ENCODE measurements at regions not wholly inside any gene's neighbourhood (a gene's known extent, or its start where the extent isn't known, plus 50 kb on each side); places are given as distances from the start of the nearest gene placed in this dataset.

DNA sequence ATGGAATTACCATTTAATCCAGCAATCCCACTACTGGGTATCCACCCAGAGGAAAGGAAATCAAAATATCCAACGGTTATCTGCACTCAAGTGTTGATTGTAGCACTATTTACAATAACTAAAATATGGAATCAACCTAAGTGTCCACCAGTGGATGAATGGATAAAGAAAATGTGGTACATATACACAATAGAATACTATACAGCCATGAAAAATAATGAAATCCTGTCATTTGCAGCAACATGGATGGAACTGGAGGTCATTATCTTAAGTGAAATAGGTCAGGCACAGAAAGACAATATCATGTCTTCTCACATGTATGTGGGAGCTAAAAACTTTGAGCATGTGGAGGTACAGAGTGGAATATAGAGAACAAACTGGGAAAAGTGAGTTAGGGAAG is 92.9 kb upstream of the ARHGEF7 start:
- intact Hi-C loops (cut with DNase I) = no loop called here
- Histone ChIP-seq H3K27ac (replicated peaks in 1 of 4) (no peak overlapping the region), H3K4me3 (no peak overlapping the region), H3K9me3 (peaks cover 0 to 27% (median 25%) of the 10 kb centered on the region in 4 donors), H3K36me3 (no peaks in the 10 kb centered on the region), H3K27me3 (peaks cover 0 to 7% (median 0%) of the 10 kb centered on the region in 4 donors), H3K4me1 (no peaks in the 10 kb centered on the region)
- 90% methylated on average over 1 of the region's 1 CpG for WGBS
- no peak for DNase-seq (ENCODE audit: extremely low spot score)
- TF ChIP-seq POLR2AphosphoS5 (IDR thresholded peaks at IDR 0.05) = no peak
- TF ChIP-seq EP300 (IDR thresholded peaks at IDR 0.05) = no peak
- TF ChIP-seq, protein P1, sequence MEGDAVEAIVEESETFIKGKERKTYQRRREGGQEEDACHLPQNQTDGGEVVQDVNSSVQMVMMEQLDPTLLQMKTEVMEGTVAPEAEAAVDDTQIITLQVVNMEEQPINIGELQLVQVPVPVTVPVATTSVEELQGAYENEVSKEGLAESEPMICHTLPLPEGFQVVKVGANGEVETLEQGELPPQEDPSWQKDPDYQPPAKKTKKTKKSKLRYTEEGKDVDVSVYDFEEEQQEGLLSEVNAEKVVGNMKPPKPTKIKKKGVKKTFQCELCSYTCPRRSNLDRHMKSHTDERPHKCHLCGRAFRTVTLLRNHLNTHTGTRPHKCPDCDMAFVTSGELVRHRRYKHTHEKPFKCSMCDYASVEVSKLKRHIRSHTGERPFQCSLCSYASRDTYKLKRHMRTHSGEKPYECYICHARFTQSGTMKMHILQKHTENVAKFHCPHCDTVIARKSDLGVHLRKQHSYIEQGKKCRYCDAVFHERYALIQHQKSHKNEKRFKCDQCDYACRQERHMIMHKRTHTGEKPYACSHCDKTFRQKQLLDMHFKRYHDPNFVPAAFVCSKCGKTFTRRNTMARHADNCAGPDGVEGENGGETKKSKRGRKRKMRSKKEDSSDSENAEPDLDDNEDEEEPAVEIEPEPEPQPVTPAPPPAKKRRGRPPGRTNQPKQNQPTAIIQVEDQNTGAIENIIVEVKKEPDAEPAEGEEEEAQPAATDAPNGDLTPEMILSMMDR (IDR thresholded peaks at IDR 0.05) = no peak
- no peak for TF ChIP-seq POLR2A (IDR thresholded peaks at IDR 0.05; ENCODE audit: low read depth)

DNA sequence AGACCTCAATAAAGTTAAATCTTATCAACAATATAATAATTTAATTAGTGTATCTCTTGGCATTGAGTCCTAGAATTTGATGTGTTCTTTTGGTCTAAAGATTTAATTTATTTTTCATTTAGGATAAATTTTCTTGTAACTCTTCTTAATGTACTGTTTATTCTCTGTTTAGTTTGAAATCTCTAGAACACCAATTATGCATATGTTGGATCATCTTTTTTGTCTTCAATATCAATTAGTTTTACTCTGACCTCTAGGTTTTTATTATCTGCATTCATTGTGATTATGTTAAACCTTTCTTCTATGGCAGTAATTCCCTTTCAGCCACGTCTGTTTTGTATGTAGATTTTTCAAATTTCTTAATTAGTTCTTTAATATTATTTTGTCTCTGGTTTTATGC is 93.8 kb upstream of the ARHGEF7 start:
- peaks cover 0 to 27% (median 25%) of the 10 kb centered on the region in 4 donors for H3K9me3 ChIP-seq
- WGBS = 84% methylated on average over 1 of the region's 1 CpG
- H3K4me3 ChIP-seq = no peak overlapping the region
- TF ChIP-seq, protein P1 (IDR thresholded peaks at IDR 0.05) = no peak
- TF ChIP-seq POLR2A (IDR thresholded peaks at IDR 0.05; ENCODE audit: low read depth) (no peak), POLR2AphosphoS5 (IDR thresholded peaks at IDR 0.05) (no peak), EP300 (IDR thresholded peaks at IDR 0.05) (no peak)
- peaks cover 0 to 7% (median 0%) of the 10 kb centered on the region in 4 donors for H3K27me3 ChIP-seq
- intact Hi-C loops (cut with DNase I) = no loop called here
- no peak for DNase-seq (ENCODE audit: extremely low spot score)
- no peaks in the 10 kb centered on the region for H3K36me3 ChIP-seq
- no peaks in the 10 kb centered on the region for H3K4me1 ChIP-seq
- no peak overlapping the region for H3K27ac ChIP-seq (replicated peaks in 1 of 4)

DNA sequence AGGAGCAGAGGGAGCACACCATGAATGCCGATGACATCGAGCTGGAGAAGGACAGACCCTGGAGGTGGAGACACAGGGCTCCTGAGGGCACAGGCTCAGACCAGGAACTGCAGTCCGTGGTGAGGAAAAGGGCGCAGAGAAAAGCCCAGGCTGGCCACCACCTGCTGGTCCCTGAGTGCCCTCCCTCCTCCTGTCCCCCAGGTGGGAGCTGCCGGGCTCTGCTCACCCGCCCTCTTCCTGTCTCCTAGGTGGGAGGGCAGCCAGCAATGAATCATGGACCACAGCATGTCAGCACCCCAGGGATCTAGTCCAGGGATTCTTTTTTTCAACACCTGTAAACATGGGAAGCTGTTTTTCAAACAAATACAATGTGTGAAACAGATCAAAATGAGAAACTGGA is 94.6 kb upstream of the ARHGEF7 start:
- DNase-seq (ENCODE audit: extremely low spot score) = no peak
- H3K4me3 ChIP-seq = no peak overlapping the region
- intact Hi-C loops (cut with DNase I) = no loop called here
- H3K9me3 ChIP-seq = peaks cover 0 to 27% (median 25%) of the 10 kb centered on the region in 4 donors
- TF ChIP-seq POLR2AphosphoS5 (IDR thresholded peaks at IDR 0.05) (no peak), POLR2A (IDR thresholded peaks at IDR 0.05; ENCODE audit: low read depth) (no peak), EP300 (IDR thresholded peaks at IDR 0.05) (no peak)
- TF ChIP-seq, protein P1 (IDR thresholded peaks at IDR 0.05) = no peak
- H3K27me3 ChIP-seq = peaks cover 0 to 7% (median 0%) of the 10 kb centered on the region in 4 donors
- H3K4me1 ChIP-seq = no peaks in the 10 kb centered on the region
- no peaks in the 10 kb centered on the region for H3K36me3 ChIP-seq
- H3K27ac ChIP-seq (replicated peaks in 1 of 4) = no peak overlapping the region
- WGBS = 83% methylated on average over 6 of the region's 6 CpGs

DNA sequence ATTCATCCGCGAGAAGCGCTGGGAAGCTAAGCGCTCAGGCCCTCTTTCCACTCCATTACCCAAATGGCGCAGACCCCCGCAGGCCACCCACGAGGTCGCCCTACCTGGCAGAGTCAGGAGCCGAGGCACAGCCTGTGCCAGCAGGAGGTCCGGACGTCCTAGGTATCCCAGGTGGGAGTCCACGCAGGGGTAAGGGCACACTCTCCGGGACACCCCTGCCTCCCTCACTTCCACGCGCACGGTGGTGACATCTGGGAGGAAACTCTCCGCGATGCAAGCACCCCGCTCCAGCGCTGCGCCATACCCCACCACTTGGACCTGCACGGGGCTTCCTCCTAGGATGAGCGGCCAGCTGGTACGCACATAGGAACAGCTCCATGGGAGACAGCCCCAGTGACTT is 95.1 kb upstream of the ARHGEF7 start:
- H3K4me1 ChIP-seq = no peaks in the 10 kb centered on the region
- WGBS = 86% methylated on average over 23 of the region's 24 CpGs
- intact Hi-C loops (cut with DNase I) = no loop called here

More for the DNA sequence above, 95.1 kb upstream of the ARHGEF7 start:
- Histone ChIP-seq H3K9me3 (peaks cover 0 to 27% (median 25%) of the 10 kb centered on the region in 4 donors), H3K36me3 (no peaks in the 10 kb centered on the region), H3K27me3 (peaks cover 0 to 7% (median 0%) of the 10 kb centered on the region in 4 donors), H3K4me3 (no peak overlapping the region), H3K27ac (replicated peaks in 1 of 4) (no peak overlapping the region)
- DNase-seq (ENCODE audit: extremely low spot score) = no peak
- TF ChIP-seq, protein P1 (IDR thresholded peaks at IDR 0.05) = no peak
- TF ChIP-seq EP300 (IDR thresholded peaks at IDR 0.05) (no peak), POLR2A (IDR thresholded peaks at IDR 0.05; ENCODE audit: low read depth) (no peak), POLR2AphosphoS5 (IDR thresholded peaks at IDR 0.05) (no peak)
